ENCODE measurements at regions not wholly inside any gene's neighbourhood (a gene's known extent, or its start where the extent isn't known, plus 50 kb on each side); places are given as distances from the start of the nearest gene placed in this dataset.
"Not testable (repeated sequence)": the region's sequence is repeated elsewhere in the genome, so short reads cannot be mapped to it uniquely, and the experiment has no call there.

DNA sequence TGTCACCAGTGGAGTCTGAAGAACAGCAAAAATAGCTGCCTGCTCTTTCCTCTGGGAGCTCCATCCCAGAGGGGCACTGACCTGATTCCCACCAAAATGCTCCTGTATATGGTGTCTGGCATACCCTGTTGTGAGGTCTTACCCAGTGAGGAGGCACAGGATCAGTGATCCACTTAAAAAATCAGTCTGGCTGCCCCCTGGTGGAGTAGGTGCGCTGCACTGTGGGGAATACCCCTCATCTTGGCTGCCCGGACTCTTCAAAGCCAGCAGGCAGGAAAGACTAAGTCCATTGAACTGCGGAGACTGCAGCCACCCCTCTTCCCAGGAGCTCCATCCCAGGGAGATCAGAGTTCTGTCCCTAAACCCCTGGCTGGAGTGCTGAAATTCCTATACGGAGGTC is 230.9 kb upstream of the HTR1E start:
- no peak overlapping the region for H3K4me3 ChIP-seq
- 58 to 77% (median 64%) methylated on average over 3 to 4 of the region's 4 CpGs for WGBS, 4 donors
- H3K27ac ChIP-seq: no peak overlapping the region
- intact Hi-C loops (cut with DNase I): no loop called here
- no peak for TF ChIP-seq POLR2A (IDR thresholded peaks at IDR 0.05)
- TF ChIP-seq, protein P1, sequence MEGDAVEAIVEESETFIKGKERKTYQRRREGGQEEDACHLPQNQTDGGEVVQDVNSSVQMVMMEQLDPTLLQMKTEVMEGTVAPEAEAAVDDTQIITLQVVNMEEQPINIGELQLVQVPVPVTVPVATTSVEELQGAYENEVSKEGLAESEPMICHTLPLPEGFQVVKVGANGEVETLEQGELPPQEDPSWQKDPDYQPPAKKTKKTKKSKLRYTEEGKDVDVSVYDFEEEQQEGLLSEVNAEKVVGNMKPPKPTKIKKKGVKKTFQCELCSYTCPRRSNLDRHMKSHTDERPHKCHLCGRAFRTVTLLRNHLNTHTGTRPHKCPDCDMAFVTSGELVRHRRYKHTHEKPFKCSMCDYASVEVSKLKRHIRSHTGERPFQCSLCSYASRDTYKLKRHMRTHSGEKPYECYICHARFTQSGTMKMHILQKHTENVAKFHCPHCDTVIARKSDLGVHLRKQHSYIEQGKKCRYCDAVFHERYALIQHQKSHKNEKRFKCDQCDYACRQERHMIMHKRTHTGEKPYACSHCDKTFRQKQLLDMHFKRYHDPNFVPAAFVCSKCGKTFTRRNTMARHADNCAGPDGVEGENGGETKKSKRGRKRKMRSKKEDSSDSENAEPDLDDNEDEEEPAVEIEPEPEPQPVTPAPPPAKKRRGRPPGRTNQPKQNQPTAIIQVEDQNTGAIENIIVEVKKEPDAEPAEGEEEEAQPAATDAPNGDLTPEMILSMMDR (IDR thresholded peaks at IDR 0.05): no peak
- peaks cover 0 to 13% (median 0%) of the 10 kb centered on the region in 12 donors for H3K9me3 ChIP-seq
- H3K36me3 ChIP-seq: no peaks in the 10 kb centered on the region
- no peaks in the 10 kb centered on the region for H3K27me3 ChIP-seq
- ATAC-seq (peak in 1 of 4 donors; percentile 20), DNase-seq (no peak)
- H3K4me1 ChIP-seq: peaks cover 0 to 2% (median 0%) of the 10 kb centered on the region in 12 donors

GRCh38 chr6:86701228-86701627 is 236.1 kb upstream of the HTR1E start:
- H3K4me3 ChIP-seq; DNase-seq; intact Hi-C loops (cut with DNase I); H3K27ac ChIP-seq; H3K4me1 ChIP-seq; ATAC-seq; H3K36me3 ChIP-seq; H3K27me3 ChIP-seq: not testable (repeated sequence)
- WGBS, 4 donors: 71 to 82% (median 72%) methylated on average over 4 of the region's 4 CpGs
- H3K9me3 ChIP-seq: peaks cover 0 to 19% (median 0%) of the 10 kb centered on the region in 12 donors

DNA sequence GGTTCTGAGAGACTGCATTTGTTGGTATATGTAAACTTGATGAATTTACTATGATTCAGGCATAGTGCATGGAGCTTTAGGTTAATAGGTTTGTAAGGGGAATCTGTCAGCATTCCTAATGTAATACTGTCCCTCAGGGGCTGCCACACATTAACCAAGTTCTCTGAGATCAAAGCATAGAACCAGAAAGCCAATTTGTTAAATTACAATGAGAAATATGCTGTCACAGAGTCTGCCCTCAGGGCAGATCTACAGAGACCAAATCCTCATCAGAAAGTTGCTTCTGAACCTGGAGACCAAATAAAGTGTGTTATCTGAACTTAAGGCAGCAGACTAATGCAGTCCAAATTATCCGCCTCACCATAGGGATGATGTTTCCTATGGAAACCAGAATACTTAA is 250.8 kb upstream of the HTR1E start:
- Histone ChIP-seq H3K27me3 (no peaks in the 10 kb centered on the region), H3K4me1 (no peaks in the 10 kb centered on the region), H3K36me3 (no peaks in the 10 kb centered on the region), H3K9me3 (peaks cover 0 to 9% (median 0%) of the 10 kb centered on the region in 12 donors), H3K27ac (no peak overlapping the region), H3K4me3 (no peak overlapping the region)
- no peak for DNase-seq
- 89 to 96% (median 90%) methylated on average over 1 of the region's 1 CpG for WGBS, 4 donors
- intact Hi-C loops (cut with DNase I): no loop called here
- TF ChIP-seq POLR2A (IDR thresholded peaks at IDR 0.05): no peak
- TF ChIP-seq, protein P1 (IDR thresholded peaks at IDR 0.05): no peak
- ATAC-seq: no peak

DNA sequence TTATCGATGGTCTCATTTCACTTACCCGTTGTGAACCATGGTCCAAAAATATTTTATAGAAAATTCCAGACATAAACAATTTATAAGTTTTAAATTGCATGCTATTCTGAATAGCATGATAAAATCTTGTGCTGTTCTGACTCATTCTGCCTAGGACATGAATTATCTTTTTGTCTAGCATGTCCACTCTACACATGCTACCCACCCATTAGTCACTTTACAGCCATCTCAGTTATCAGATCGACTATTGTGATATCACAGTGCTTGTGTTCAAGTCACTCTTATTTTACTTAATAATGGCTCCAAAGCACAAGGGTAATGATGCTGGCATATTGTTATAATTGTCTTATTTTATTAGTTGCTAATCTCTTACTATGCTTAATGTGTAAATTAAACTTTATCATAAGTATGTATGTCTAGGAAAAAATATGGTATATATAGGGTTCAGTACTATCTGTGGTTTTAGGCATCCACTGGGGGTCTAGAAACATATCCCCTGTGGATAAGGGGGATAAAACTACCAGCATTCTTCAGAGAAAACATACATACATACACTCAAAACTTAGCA is 252.0 kb upstream of the HTR1E start:
- DNase-seq (no peak), ATAC-seq (no peak)
- H3K9me3 ChIP-seq: peaks cover 0 to 14% (median 0%) of the 10 kb centered on the region in 12 donors
- H3K4me3 ChIP-seq: no peak overlapping the region
- no peaks in the 10 kb centered on the region for H3K27me3 ChIP-seq
- intact Hi-C loops (cut with DNase I): no loop called here
- H3K4me1 ChIP-seq: no peaks in the 10 kb centered on the region
- WGBS, 4 donors: 75 to 80% (median 76%) methylated on average over 3 of the region's 3 CpGs
- no peaks in the 10 kb centered on the region for H3K36me3 ChIP-seq
- TF ChIP-seq POLR2A (IDR thresholded peaks at IDR 0.05): no peak
- TF ChIP-seq, protein P1 (IDR thresholded peaks at IDR 0.05): no peak
- no peak overlapping the region for H3K27ac ChIP-seq
